ENCODE measurements at regions not wholly inside any gene's neighbourhood (a gene's known extent, or its start where the extent isn't known, plus 50 kb on each side); places are given as distances from the start of the nearest gene placed in this dataset.

GRCh38 chr13:58855283-58855682 is 1223.7 kb downstream of the PCDH17 start:
- POLR2A ChIA-PET = no interaction called here
- CTCF ChIA-PET = no interaction called here

- POLR2A ChIA-PET = no interaction called here
- CTCF ChIA-PET = no interaction called here
These were observed 1227.4 kb downstream of the PCDH17 start for GRCh38 chr13:58858870-58859371.

- ChIA-PET POLR2A (no interaction called here), CTCF (no interaction called here)
These were observed 1233.7 kb downstream of the PCDH17 start for GRCh38 chr13:58865286-58865685.

GRCh38 chr13:58869566-58869965 is 1238.0 kb downstream of the PCDH17 start:
- ChIA-PET POLR2A (no interaction called here), CTCF (no interaction called here)

GRCh38 chr13:58876473-58876872 is 1244.9 kb downstream of the PCDH17 start:
- POLR2A ChIA-PET = no interaction called here
- CTCF ChIA-PET = no interaction called here

- CTCF ChIA-PET = no interaction called here
These were observed 1247.6 kb downstream of the PCDH17 start for GRCh38 chr13:58879114-58879513.

GRCh38 chr13:58882516-58882915 is 1251.0 kb downstream of the PCDH17 start:
- ChIA-PET POLR2A (no interaction called here), CTCF (no interaction called here)

More at GRCh38 chr13:58879114-58879513, 1247.6 kb downstream of the PCDH17 start:
- POLR2A ChIA-PET = no interaction called here

- CTCF ChIA-PET = no interaction called here
- POLR2A ChIA-PET = no interaction called here
These were observed 1251.9 kb downstream of the PCDH17 start for GRCh38 chr13:58883405-58883804.

- POLR2A ChIA-PET = no interaction called here
- CTCF ChIA-PET = no interaction called here
These were observed 1253.0 kb downstream of the PCDH17 start for GRCh38 chr13:58884353-58885209.

- ChIA-PET CTCF (no interaction called here), POLR2A (no interaction called here)
These were observed 1257.9 kb downstream of the PCDH17 start for GRCh38 chr13:58889474-58889873.

- ChIA-PET POLR2A (no interaction called here), CTCF (no interaction called here)
These were observed 1261.9 kb downstream of the PCDH17 start for GRCh38 chr13:58893396-58893795.

- POLR2A ChIA-PET = no interaction called here
- CTCF ChIA-PET = no interaction called here
These were observed 1257.3 kb downstream of the DIAPH3 start for GRCh38 chr13:58906329-58907007.

- ChIA-PET POLR2A (no interaction called here), CTCF (no interaction called here)
These were observed 1256.4 kb downstream of the DIAPH3 start for GRCh38 chr13:58907347-58907746.

- POLR2A ChIA-PET = no interaction called here
These were observed 1255.6 kb downstream of the DIAPH3 start for GRCh38 chr13:58908019-58908679.

GRCh38 chr13:58919551-58919950 is 1244.2 kb downstream of the DIAPH3 start:
- CTCF ChIA-PET = no interaction called here

More at GRCh38 chr13:58908019-58908679, 1255.6 kb downstream of the DIAPH3 start:
- CTCF ChIA-PET = no interaction called here

GRCh38 chr13:58921129-58921528 is 1242.6 kb downstream of the DIAPH3 start:
- ChIA-PET POLR2A (no interaction called here), CTCF (no interaction called here)

More at GRCh38 chr13:58919551-58919950, 1244.2 kb downstream of the DIAPH3 start:
- POLR2A ChIA-PET = no interaction called here

GRCh38 chr13:58926858-58927257 is 1236.9 kb downstream of the DIAPH3 start:
- POLR2A ChIA-PET = no interaction called here
- CTCF ChIA-PET = no interaction called here

- ChIA-PET CTCF (no interaction called here), POLR2A (no interaction called here)
These were observed 1230.3 kb downstream of the DIAPH3 start for GRCh38 chr13:58933475-58933874.

- ChIA-PET POLR2A (no interaction called here), CTCF (no interaction called here)
These were observed 1228.0 kb downstream of the DIAPH3 start for GRCh38 chr13:58935689-58936088.

GRCh38 chr13:58946274-58946673 is 1217.5 kb downstream of the DIAPH3 start:
- POLR2A ChIA-PET = no interaction called here

GRCh38 chr13:58949646-58950045 is 1214.1 kb downstream of the DIAPH3 start:
- CTCF ChIA-PET = no interaction called here
- POLR2A ChIA-PET = no interaction called here

More at GRCh38 chr13:58946274-58946673, 1217.5 kb downstream of the DIAPH3 start:
- CTCF ChIA-PET = no interaction called here

Data from activated CD8-positive, alpha-beta memory T cell treated with anti-CD3 and anti-CD28 coated beads for 36 hours (primary cell).